A673 (cell line): ENCODE measurements at regions not wholly inside any gene's neighbourhood (a gene's known extent, or its start where the extent isn't known, plus 50 kb on each side); places are given as distances from the start of the nearest gene placed in this dataset.
A peak's percentile ranks its signal among the peaks of the same experiment; 100 is the strongest.

Experiments
- BruUV-seq: library from RNA; stranded (reverse); fragments of 400-500 nt; replicated peaks from 2 replicates; lab custom pipeline; 2021; lab: Mats Ljungman, UMichigan
- CTCF ChIA-PET: fragments of 300-600 bp; sonication (Branson Sonifier 250); formaldehyde crosslinking; loops from one replicate; lab custom pipeline; 2022; ENCODE audit warnings: antibody characterized with exemption; lab: Charles Lee
- POLR2A ChIA-PET: fragments of 300-600 bp; sonication (Branson Sonifier 250); formaldehyde crosslinking; loops from one replicate; lab custom pipeline; 2022; ENCODE audit warnings: antibody characterized with exemption; ENCODE audit not compliant: low non-redundant PET; lab: Charles Lee
- DNase-seq: peaks from one replicate; pipeline ENCODE4 v3.0.0-alpha.2; 2015; ENCODE audit warnings: low spot score
- H3K27ac ChIP-seq: fragments of 200-600 bp; sonication (generic); 2 replicates; pipeline ENCODE4 v1.5.1; 2016; ENCODE audit warnings: mixed run types, low read depth, mild to moderate bottlenecking, mixed read lengths, antibody characterized with exemption, low read length; ENCODE audit not compliant: poor library complexity, severe bottlenecking
- H3K27me3 ChIP-seq: fragments of 200-600 bp; sonication (generic); replicated peaks from 2 replicates; pipeline ENCODE4 v1.6.1; 2017; ENCODE audit warnings: mixed run types, low read depth, mild to moderate bottlenecking, mixed read lengths, antibody characterized with exemption, low read length; ENCODE audit not compliant: insufficient read depth, poor library complexity
- H3K36me3 ChIP-seq: fragments of 200-600 bp; sonication (generic); 2 replicates; pipeline ENCODE4 v1.6.1; 2016; ENCODE audit warnings: mixed run types, mild to moderate bottlenecking, mixed read lengths, antibody characterized with exemption, low read length; ENCODE audit not compliant: insufficient read depth, poor library complexity, severe bottlenecking
- H3K4me1 ChIP-seq: fragments of 200-600 bp; sonication (generic); 2 replicates; pipeline ENCODE4 v1.6.1; 2017; ENCODE audit warnings: mixed run types, mild to moderate bottlenecking, mixed read lengths, antibody characterized with exemption, low read length; ENCODE audit not compliant: insufficient read depth, poor library complexity, severe bottlenecking
- H3K4me3 ChIP-seq: fragments of 200-600 bp; sonication (generic); 2 replicates; pipeline ENCODE4 v1.5.1; 2016; ENCODE audit warnings: low read depth, mixed run types, mild to moderate bottlenecking, mixed read lengths, low read length; ENCODE audit not compliant: poor library complexity, severe bottlenecking
- H3K9me3 ChIP-seq: fragments of 200-600 bp; sonication (generic); 2 replicates; pipeline ENCODE4 v1.6.1; 2016; ENCODE audit warnings: mixed run types, low read depth, mild to moderate bottlenecking, mixed read lengths, antibody characterized with exemption, low read length; ENCODE audit not compliant: poor library complexity, severe bottlenecking
- EZH2 ChIP-seq: fragments of 200-600 bp; sonication (generic); IDR thresholded peaks from 2 replicates; pipeline ENCODE4 v1.6.1; 2017; ENCODE audit warnings: borderline replicate concordance, low read depth, mild to moderate bottlenecking, mixed read lengths, antibody characterized with exemption, low read length; ENCODE audit not compliant: poor library complexity, severe bottlenecking
- intact Hi-C: fragments of 100-400 bp; cut with micrococcal nuclease; formaldehyde crosslinking; loops from one replicate; pipeline ENCODE4 v1.10.0; 2022; ENCODE audit not compliant: unreplicated experiment
- TF ChIP-seq, protein P1 (sequence below): fragments of 300-800, 200-600 bp; sonication (generic); conservative IDR thresholded peaks from 2 replicates; pipeline ENCODE4 v1.5.1; 2017; ENCODE audit warnings: low read depth, mild to moderate bottlenecking, antibody characterized with exemption, low read length, moderate library complexity, mixed read lengths

- ChIA-PET POLR2A (interaction anchor here (0.7 kb wide), 1 partner anchor 522 kb away, joined by 4 read pairs; no protein-coding TSS in a partner anchor), CTCF (no interaction called here)
- Histone ChIP-seq H3K9me3 (no peaks in the 10 kb centered on the region), H3K27me3 (no peaks in the 10 kb centered on the region), H3K4me1 (no peaks in the 10 kb centered on the region), H3K36me3 (no peaks in the 10 kb centered on the region), H3K4me3 (no peak overlapping the region), H3K27ac (no peak overlapping the region)
- DNase-seq: no peak
- no TSS peak for BruUV-seq
- TF ChIP-seq, protein P1, sequence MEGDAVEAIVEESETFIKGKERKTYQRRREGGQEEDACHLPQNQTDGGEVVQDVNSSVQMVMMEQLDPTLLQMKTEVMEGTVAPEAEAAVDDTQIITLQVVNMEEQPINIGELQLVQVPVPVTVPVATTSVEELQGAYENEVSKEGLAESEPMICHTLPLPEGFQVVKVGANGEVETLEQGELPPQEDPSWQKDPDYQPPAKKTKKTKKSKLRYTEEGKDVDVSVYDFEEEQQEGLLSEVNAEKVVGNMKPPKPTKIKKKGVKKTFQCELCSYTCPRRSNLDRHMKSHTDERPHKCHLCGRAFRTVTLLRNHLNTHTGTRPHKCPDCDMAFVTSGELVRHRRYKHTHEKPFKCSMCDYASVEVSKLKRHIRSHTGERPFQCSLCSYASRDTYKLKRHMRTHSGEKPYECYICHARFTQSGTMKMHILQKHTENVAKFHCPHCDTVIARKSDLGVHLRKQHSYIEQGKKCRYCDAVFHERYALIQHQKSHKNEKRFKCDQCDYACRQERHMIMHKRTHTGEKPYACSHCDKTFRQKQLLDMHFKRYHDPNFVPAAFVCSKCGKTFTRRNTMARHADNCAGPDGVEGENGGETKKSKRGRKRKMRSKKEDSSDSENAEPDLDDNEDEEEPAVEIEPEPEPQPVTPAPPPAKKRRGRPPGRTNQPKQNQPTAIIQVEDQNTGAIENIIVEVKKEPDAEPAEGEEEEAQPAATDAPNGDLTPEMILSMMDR: no peak
- TF ChIP-seq EZH2: no peak
- intact Hi-C loops: no loop called here
Observed at GRCh38 chr16:65480281-65481091, 358.6 kb upstream of the CDH11 start.

DNA sequence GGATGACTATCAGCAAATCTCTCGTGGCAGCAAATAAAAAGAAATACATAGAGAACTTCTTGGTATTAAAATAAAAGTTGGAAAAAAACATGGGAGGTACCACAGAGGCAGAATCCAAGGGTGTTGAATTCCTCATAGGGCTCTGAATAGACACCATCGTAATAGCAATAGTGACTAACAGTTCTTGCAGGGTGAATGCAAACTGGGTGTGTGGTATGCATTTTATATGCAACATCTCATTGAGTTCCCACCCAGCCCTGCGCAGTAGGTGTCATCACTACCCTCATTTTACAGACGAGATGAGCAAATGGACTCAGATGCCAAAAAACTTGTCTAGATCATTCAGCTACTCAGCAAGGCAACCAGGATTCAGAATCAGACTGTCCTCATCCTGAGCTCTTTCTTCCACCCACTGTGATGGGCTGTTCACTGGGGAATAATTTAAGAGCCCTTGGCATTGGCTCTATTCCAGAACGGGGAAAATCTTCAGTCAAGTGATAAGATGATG is 354.6 kb upstream of the CDH11 start:
- ChIA-PET CTCF (no interaction called here), POLR2A (no interaction called here)
- peak; percentile 34 for DNase-seq
- Histone ChIP-seq H3K27ac (no peak overlapping the region), H3K4me3 (no peak overlapping the region), H3K4me1 (no peaks in the 10 kb centered on the region), H3K27me3 (no peaks in the 10 kb centered on the region), H3K9me3 (no peaks in the 10 kb centered on the region), H3K36me3 (no peaks in the 10 kb centered on the region)
- TF ChIP-seq, protein P1: no peak
- no peak for TF ChIP-seq EZH2
- intact Hi-C loops: no loop called here
- no TSS peak for BruUV-seq

DNA sequence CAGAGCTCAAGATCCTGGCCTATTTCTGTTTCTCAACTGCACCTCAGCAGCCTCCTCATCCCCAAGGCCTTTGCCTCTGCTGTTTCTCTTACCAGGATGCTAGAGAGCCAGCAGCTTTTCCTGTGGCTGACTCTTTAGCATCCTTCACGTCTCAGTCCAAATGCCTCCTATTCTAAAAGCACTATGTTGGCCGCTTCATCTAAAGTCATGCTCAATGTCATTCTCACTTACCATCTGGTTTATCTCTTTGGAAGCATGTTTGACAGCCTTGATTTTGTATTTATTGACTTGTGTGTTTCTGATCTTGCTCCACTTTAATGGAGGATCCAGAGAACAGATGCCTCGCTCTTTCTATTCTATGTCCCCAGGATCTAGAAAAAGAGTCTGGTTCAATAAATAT is 351.8 kb upstream of the CDH11 start:
- BruUV-seq: no TSS peak
- no peak overlapping the region for H3K4me3 ChIP-seq
- intact Hi-C loops: no loop called here
- POLR2A ChIA-PET: no interaction called here
- CTCF ChIA-PET: no interaction called here
- H3K9me3 ChIP-seq: no peaks in the 10 kb centered on the region
- H3K27ac ChIP-seq: no peak overlapping the region
- TF ChIP-seq, protein P1: no peak
- no peak for TF ChIP-seq EZH2
- H3K36me3 ChIP-seq: no peaks in the 10 kb centered on the region
- no peaks in the 10 kb centered on the region for H3K27me3 ChIP-seq
- no peak for DNase-seq
- H3K4me1 ChIP-seq: no peaks in the 10 kb centered on the region
